ENCODE measurements at regions not wholly inside any gene's neighbourhood (a gene's known extent, or its start where the extent isn't known, plus 50 kb on each side); places are given as distances from the start of the nearest gene placed in this dataset.

DNA sequence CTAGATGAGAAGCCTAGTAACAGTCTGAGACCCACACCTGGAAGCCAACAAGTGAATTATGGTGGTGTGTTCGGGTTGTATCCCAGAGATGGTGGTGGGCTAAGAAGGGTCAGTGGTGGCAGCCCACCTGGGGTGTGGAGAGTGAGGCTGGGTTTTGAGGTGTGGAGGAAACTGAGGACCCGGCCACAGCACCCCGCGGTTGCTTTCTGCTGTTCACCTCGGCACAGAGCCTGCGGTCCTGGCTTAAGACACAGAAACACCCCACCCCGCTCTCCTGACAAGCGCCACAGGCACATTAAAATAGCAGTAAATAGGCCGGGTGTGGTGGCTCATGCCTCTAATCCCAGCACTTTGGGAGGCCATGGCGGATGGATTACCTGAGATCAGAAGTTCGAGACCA is 395.1 kb downstream of the GLRX3 start:
- H2BK120ac ChIP-seq (ENCODE audit: low read depth, low read length, poor library complexity, severe bottlenecking): no peak overlapping the region
- no peak overlapping the region for H4K91ac ChIP-seq (ENCODE audit: insufficient read length, low read depth, low read length)
- H3K23ac ChIP-seq (ENCODE audit: insufficient read length, low read depth, low read length): no peak overlapping the region
- no peak overlapping the region for H2BK12ac ChIP-seq (ENCODE audit: insufficient read length, low read depth, low read length)
- no CpG with 5 or more reads among the region's 11 CpGs for WGBS (ENCODE audit: extremely low coverage, insufficient read length, low lambda C conversion rate)
- no peak overlapping the region for H4K8ac ChIP-seq (replicated peaks; ENCODE audit: insufficient read length, low read depth, low read length)
- no peaks in the 10 kb centered on the region for H3K27me3 ChIP-seq (ENCODE audit: insufficient read depth, low read length)
- H3K14ac ChIP-seq (ENCODE audit: insufficient read depth, low read length): no peak overlapping the region
- H3K27ac Mint-ChIP-seq: no peak overlapping the region
- no peak overlapping the region for H3K56ac ChIP-seq (ENCODE audit: insufficient read length, low read depth, low read length)
- H2AFZ ChIP-seq (ENCODE audit: low read length): no peak overlapping the region
- H3K18ac ChIP-seq (ENCODE audit: insufficient read length, low read depth, low read length): no peak overlapping the region
- no peaks in the 10 kb centered on the region for H3K23me2 ChIP-seq (ENCODE audit: insufficient read length, low read depth, low read length, poor library complexity, severe bottlenecking)
- H3K9me3 Mint-ChIP-seq: peaks cover 8 to 9% of the 10 kb centered on the region in 2 experiments; a peak in 4 of 5 replicates
- no peaks in the 10 kb centered on the region for H3K4me1 ChIP-seq (ENCODE audit: insufficient read depth, low read length)
- DNase-seq: no peak
- no peak overlapping the region for H2BK5ac ChIP-seq (ENCODE audit: insufficient read length, low read length)
- H3K79me2 ChIP-seq (ENCODE audit: insufficient read depth, low read length): no peaks in the 10 kb centered on the region
- no peak overlapping the region for H2AK5ac ChIP-seq (ENCODE audit: insufficient read length, low read length)
- no peaks in the 10 kb centered on the region for H4K20me1 ChIP-seq (ENCODE audit: control insufficient read depth, insufficient read depth, insufficient read length)
- TF ChIP-seq, protein P1, sequence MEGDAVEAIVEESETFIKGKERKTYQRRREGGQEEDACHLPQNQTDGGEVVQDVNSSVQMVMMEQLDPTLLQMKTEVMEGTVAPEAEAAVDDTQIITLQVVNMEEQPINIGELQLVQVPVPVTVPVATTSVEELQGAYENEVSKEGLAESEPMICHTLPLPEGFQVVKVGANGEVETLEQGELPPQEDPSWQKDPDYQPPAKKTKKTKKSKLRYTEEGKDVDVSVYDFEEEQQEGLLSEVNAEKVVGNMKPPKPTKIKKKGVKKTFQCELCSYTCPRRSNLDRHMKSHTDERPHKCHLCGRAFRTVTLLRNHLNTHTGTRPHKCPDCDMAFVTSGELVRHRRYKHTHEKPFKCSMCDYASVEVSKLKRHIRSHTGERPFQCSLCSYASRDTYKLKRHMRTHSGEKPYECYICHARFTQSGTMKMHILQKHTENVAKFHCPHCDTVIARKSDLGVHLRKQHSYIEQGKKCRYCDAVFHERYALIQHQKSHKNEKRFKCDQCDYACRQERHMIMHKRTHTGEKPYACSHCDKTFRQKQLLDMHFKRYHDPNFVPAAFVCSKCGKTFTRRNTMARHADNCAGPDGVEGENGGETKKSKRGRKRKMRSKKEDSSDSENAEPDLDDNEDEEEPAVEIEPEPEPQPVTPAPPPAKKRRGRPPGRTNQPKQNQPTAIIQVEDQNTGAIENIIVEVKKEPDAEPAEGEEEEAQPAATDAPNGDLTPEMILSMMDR (conservative IDR thresholded peaks at IDR 0.05): no peak
- H2BK15ac ChIP-seq (ENCODE audit: low read depth, low read length): no peak overlapping the region
- no peak overlapping the region for H3K4ac ChIP-seq (ENCODE audit: low read depth, low read length)
- H3K36me3 Mint-ChIP-seq (ENCODE audit: insufficient read depth in 1 of 3, low read depth in 3 of 3): no peaks in the 10 kb centered on the region
- no peak overlapping the region for H3K9ac ChIP-seq (ENCODE audit: extremely low read depth, insufficient read length, low read length)
- H3K79me1 ChIP-seq (ENCODE audit: insufficient read depth, low read depth, low read length, poor library complexity, severe bottlenecking): no peaks in the 10 kb centered on the region
- no peak overlapping the region for H3K4me2 ChIP-seq (ENCODE audit: insufficient read depth, insufficient read length, low read length)
- H3K4me1 Mint-ChIP-seq: no peaks in the 10 kb centered on the region
- H3K27me3 Mint-ChIP-seq (ENCODE audit: low read depth): no peaks in the 10 kb centered on the region; the same call in none of the 2 replicates
- no peak overlapping the region for H3T11ph ChIP-seq (ENCODE audit: low read length)
- H2BK20ac ChIP-seq (ENCODE audit: low read depth, low read length, poor library complexity, severe bottlenecking): no peak overlapping the region
- no peaks in the 10 kb centered on the region for H3K9me3 ChIP-seq (ENCODE audit: control insufficient read depth, low read depth, low read length)
- H4K5ac ChIP-seq (ENCODE audit: insufficient read length, low read depth, low read length): no peak overlapping the region
- no peak overlapping the region for H3K27ac ChIP-seq (ENCODE audit: insufficient read length, low read depth, low read length)
- H3K4me3 Mint-ChIP-seq: no peak overlapping the region

All from H9 (cell line).